SK-N-SH (cell line): ENCODE measurements at regions not wholly inside any gene's neighbourhood (a gene's known extent, or its start where the extent isn't known, plus 50 kb on each side); places are given as distances from the start of the nearest gene placed in this dataset.

Source experiments
- CHD2 ChIP-seq: fragments of 150-350 bp; IDR thresholded peaks from 2 replicates; pipeline ENCODE4 v1.6.1; 2018; ENCODE audit warnings: low read length; ENCODE audit not compliant: partially characterized antibody
- EP300 ChIP-seq, 2 experiments: IDR thresholded peaks; 2 replicates each; pipeline versions ENCODE4 v1.4.0 to v1.6.1; 2012; ENCODE audit warnings: borderline replicate concordance in 1 of 2, low read depth in 1 of 2, low read length in 1 of 2
- FOXM1 ChIP-seq: IDR thresholded peaks from 2 replicates; pipeline ENCODE4 v1.4.0; 2012; ENCODE audit warnings: low read depth, mild to moderate bottlenecking
- JUND ChIP-seq: IDR thresholded peaks from 2 replicates; pipeline ENCODE4 v1.4.0; 2012
- NRF1 ChIP-seq: IDR thresholded peaks from 2 replicates; pipeline ENCODE4 v1.6.1; 2012; ENCODE audit warnings: low read depth, mild to moderate bottlenecking, low read length
- POLR2AphosphoS5 ChIP-seq: IDR thresholded peaks from 2 replicates; pipeline ENCODE4 v1.6.1; 2012; ENCODE audit warnings: low read depth, low read length
- RCOR1 ChIP-seq: fragments of 150-350 bp; IDR thresholded peaks from 2 replicates; pipeline ENCODE4 v1.6.1; 2017; ENCODE audit warnings: antibody characterized with exemption, low read length
- RFX5 ChIP-seq: IDR thresholded peaks from 2 replicates; pipeline ENCODE4 v1.6.1; 2012; ENCODE audit warnings: mild to moderate bottlenecking, improper control_type of control experiment, low read length
- RXRA ChIP-seq: IDR thresholded peaks from 2 replicates; pipeline ENCODE4 v1.4.0; 2012; ENCODE audit warnings: low read depth, mild to moderate bottlenecking, borderline replicate concordance
- YY1 ChIP-seq: IDR thresholded peaks from 2 replicates; pipeline ENCODE4 v1.4.0; 2012; ENCODE audit warnings: low read depth, mild to moderate bottlenecking
- TF ChIP-seq, protein P1 (sequence below): fragments of 200-600 bp; sonication (generic); IDR thresholded peaks from 2 replicates; pipeline ENCODE4 v1.6.1; 2017; ENCODE audit warnings: antibody characterized with exemption, mild to moderate bottlenecking, moderate library complexity
- TF ChIP-seq, protein P2 (sequence below): IDR thresholded peaks from 2 replicates; pipeline ENCODE4 v1.4.0; 2012; ENCODE audit warnings: low read depth

DNA sequence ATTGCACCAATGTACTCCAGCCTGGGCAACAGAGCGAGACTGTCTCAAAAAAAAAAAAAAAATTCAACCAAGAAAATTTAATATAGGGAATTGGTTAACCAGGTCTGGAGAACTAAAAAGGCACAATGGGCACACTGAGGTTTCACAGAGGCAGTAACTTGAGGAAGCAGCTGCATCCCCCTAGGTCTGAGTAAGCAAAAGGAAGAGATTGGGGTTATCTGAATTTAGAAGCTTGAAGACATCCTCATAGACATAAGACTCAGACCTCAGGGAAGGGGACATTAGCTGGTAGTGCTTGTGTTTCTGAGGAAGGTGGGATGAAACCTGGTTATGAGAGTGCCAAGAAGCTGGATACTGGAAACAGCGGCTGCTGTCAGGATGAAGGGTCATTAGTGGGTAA is 50.1 kb upstream of the LEKR1 start:
- TF ChIP-seq JUND (no peak), NRF1 (no peak), CHD2 (no peak), YY1 (no peak), EP300 (IDR thresholded peaks at IDR 0.05; ENCODE audit: borderline replicate concordance in 1 of 2, low read depth in 1 of 2, low read length in 1 of 2) (no peak), FOXM1 (no peak), RFX5 (no peak), POLR2AphosphoS5 (no peak), RXRA (no peak), RCOR1 (no peak)
- TF ChIP-seq, protein P1, sequence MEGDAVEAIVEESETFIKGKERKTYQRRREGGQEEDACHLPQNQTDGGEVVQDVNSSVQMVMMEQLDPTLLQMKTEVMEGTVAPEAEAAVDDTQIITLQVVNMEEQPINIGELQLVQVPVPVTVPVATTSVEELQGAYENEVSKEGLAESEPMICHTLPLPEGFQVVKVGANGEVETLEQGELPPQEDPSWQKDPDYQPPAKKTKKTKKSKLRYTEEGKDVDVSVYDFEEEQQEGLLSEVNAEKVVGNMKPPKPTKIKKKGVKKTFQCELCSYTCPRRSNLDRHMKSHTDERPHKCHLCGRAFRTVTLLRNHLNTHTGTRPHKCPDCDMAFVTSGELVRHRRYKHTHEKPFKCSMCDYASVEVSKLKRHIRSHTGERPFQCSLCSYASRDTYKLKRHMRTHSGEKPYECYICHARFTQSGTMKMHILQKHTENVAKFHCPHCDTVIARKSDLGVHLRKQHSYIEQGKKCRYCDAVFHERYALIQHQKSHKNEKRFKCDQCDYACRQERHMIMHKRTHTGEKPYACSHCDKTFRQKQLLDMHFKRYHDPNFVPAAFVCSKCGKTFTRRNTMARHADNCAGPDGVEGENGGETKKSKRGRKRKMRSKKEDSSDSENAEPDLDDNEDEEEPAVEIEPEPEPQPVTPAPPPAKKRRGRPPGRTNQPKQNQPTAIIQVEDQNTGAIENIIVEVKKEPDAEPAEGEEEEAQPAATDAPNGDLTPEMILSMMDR: no peak
- TF ChIP-seq, protein P2, sequence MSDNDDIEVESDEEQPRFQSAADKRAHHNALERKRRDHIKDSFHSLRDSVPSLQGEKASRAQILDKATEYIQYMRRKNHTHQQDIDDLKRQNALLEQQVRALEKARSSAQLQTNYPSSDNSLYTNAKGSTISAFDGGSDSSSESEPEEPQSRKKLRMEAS: no peak
